HepG2 (cell line): ENCODE measurements at regions not wholly inside any gene's neighbourhood (a gene's known extent, or its start where the extent isn't known, plus 50 kb on each side); places are given as distances from the start of the nearest gene placed in this dataset.
A peak's percentile ranks its signal among the peaks of the same experiment; 100 is the strongest.

Source experiments
- EEA1 ChIP-seq: sonication (generic); formaldehyde crosslinking; IDR thresholded peaks from 2 replicates; pipeline ENCODE4 v1.5.1; 2020; ENCODE audit warnings: mild to moderate bottlenecking, missing genetic modification reagents, borderline replicate concordance
- NR3C1 ChIP-seq: sonication (generic); formaldehyde crosslinking; IDR thresholded peaks from 2 replicates; pipeline ENCODE4 v1.4.0; 2020; ENCODE audit warnings: missing genetic modification reagents
- REXO4 ChIP-seq: sonication (generic); formaldehyde crosslinking; IDR thresholded peaks from 2 replicates; pipeline ENCODE4 v1.8.0; 2022; ENCODE audit warnings: missing genetic modification reagents, mild to moderate bottlenecking, borderline replicate concordance
- SUZ12 ChIP-seq: fragments of 150-350 bp; IDR thresholded peaks from 2 replicates; pipeline ENCODE4 v1.6.1; 2014; ENCODE audit warnings: low read depth, low read length
- TBP ChIP-seq: sonication (generic); formaldehyde crosslinking; IDR thresholded peaks from 2 replicates; pipeline ENCODE4 v1.5.0; 2020; ENCODE audit warnings: missing genetic modification reagents
- ZNF224 ChIP-seq: sonication (generic); formaldehyde crosslinking; IDR thresholded peaks from 2 replicates; pipeline ENCODE4 v1.5.0; 2020; ENCODE audit warnings: mild to moderate bottlenecking, missing genetic modification reagents
- ZNF225 ChIP-seq: sonication (generic); formaldehyde crosslinking; IDR thresholded peaks from 2 replicates; pipeline ENCODE4 v1.4.0; 2020; ENCODE audit warnings: mild to moderate bottlenecking, missing genetic modification reagents
- ZNF232 ChIP-seq: sonication (generic); formaldehyde crosslinking; IDR thresholded peaks from 2 replicates; pipeline ENCODE4 v1.4.0; 2020; ENCODE audit warnings: missing genetic modification reagents, borderline replicate concordance
- ZNF329 ChIP-seq: sonication (generic); formaldehyde crosslinking; IDR thresholded peaks from 2 replicates; pipeline ENCODE4 v1.9.0; 2021; ENCODE audit warnings: low read depth, mild to moderate bottlenecking, missing genetic modification reagents
- ZNF331 ChIP-seq: sonication (generic); formaldehyde crosslinking; IDR thresholded peaks from 2 replicates; pipeline ENCODE4 v1.4.0; 2020; ENCODE audit warnings: missing genetic modification reagents
- ZNF468 ChIP-seq: sonication (generic); formaldehyde crosslinking; IDR thresholded peaks from 2 replicates; pipeline ENCODE4 v1.8.0; 2022; ENCODE audit warnings: mild to moderate bottlenecking, moderate library complexity, missing genetic modification reagents
- ZNF747 ChIP-seq: sonication (generic); formaldehyde crosslinking; IDR thresholded peaks from 2 replicates; pipeline ENCODE4 v1.8.1; 2023; ENCODE audit warnings: missing genetic modification reagents, mild to moderate bottlenecking, borderline replicate concordance
- ZNF780A ChIP-seq: sonication (generic); formaldehyde crosslinking; IDR thresholded peaks from 2 replicates; pipeline ENCODE4 v1.8.0; 2022; ENCODE audit warnings: mild to moderate bottlenecking, missing genetic modification reagents, moderate library complexity
- TF ChIP-seq, protein P1 (sequence below): sonication (generic); formaldehyde crosslinking; IDR thresholded peaks from 2 replicates; pipeline ENCODE4 v1.4.0; 2020; ENCODE audit warnings: low read depth, mild to moderate bottlenecking, missing genetic modification reagents
- TF ChIP-seq, protein P2 (sequence below): IDR thresholded peaks from 2 replicates; pipeline ENCODE4 v1.6.1; 2016; ENCODE audit warnings: mild to moderate bottlenecking, missing biosample characterization, missing genetic modification reagents
- TF ChIP-seq, protein P3 (sequence below): sonication (generic); formaldehyde crosslinking; IDR thresholded peaks from 2 replicates; pipeline ENCODE4 v1.5.0; 2020; ENCODE audit warnings: missing genetic modification reagents
- TF ChIP-seq, protein P4 (sequence below): sonication (generic); formaldehyde crosslinking; IDR thresholded peaks from 2 replicates; pipeline ENCODE4 v1.4.0; 2020; ENCODE audit warnings: missing genetic modification reagents, mild to moderate bottlenecking, borderline replicate concordance
- TF ChIP-seq, protein P5 (sequence below): sonication (generic); formaldehyde crosslinking; IDR thresholded peaks from 2 replicates; pipeline ENCODE4 v1.5.1; 2020; ENCODE audit warnings: missing genetic modification reagents, mild to moderate bottlenecking, borderline replicate concordance

DNA sequence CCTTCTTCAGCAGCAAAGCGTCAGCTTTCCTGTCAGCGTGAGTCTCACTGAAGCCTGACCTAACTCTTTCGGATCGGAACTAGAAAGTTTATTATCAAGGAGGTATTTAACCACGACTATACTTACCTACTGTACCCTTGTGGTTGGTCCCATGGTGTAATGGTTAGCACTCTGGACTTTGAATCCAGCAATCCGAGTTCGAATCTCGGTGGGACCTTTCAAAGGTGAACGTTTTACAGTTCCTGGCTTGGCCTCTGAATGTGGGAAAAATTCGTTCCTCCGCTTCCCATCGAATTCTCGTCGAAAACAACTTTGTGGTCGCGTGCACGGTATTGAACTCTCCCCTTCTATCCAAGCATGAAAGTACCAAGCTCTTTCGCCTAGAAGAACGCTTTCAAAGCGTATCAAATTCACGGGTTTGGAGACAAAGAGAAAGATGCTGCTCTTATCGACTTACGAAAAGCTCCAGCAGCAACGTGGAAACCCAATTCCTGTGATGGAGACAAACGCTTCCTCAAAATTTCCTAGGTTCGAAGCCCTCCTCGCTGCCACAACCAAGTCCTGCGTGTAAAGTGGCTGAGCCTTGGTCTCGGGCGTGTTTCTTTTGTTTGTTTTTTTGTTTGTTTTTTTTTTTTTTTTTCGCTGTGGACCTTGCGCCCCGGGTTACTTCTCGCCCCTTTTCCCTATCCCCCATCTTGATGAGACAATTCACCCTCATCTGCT, 63.7 kb downstream of the GPX5 start (continued):
- TF ChIP-seq ZNF780A (CRISPR knock-in tag) (no peak), SUZ12 (no peak), ZNF225 (CRISPR knock-in tag) (no peak), ZNF468 (CRISPR knock-in tag) (no peak), ZNF224 (CRISPR knock-in tag) (no peak), ZNF331 (CRISPR knock-in tag) (peak; percentile 98), TBP (CRISPR knock-in tag) (no peak), ZNF329 (CRISPR knock-in tag) (no peak), NR3C1 (no peak), EEA1 (CRISPR knock-in tag) (peak; percentile 64; the same call in 1 of the 2 replicates), ZNF747 (CRISPR knock-in tag) (peak; percentile 86; the same call in 1 of the 2 replicates), REXO4 (CRISPR knock-in tag) (no peak), ZNF232 (CRISPR knock-in tag) (peak; percentile 68)
- TF ChIP-seq, protein P1, sequence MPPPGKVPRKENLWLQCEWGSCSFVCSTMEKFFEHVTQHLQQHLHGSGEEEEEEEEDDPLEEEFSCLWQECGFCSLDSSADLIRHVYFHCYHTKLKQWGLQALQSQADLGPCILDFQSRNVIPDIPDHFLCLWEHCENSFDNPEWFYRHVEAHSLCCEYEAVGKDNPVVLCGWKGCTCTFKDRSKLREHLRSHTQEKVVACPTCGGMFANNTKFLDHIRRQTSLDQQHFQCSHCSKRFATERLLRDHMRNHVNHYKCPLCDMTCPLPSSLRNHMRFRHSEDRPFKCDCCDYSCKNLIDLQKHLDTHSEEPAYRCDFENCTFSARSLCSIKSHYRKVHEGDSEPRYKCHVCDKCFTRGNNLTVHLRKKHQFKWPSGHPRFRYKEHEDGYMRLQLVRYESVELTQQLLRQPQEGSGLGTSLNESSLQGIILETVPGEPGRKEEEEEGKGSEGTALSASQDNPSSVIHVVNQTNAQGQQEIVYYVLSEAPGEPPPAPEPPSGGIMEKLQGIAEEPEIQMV (CRISPR knock-in tag), result 0 out of 2 replicates have a peak, but pooled peaks have one; percentile 22
- TF ChIP-seq, protein P2, sequence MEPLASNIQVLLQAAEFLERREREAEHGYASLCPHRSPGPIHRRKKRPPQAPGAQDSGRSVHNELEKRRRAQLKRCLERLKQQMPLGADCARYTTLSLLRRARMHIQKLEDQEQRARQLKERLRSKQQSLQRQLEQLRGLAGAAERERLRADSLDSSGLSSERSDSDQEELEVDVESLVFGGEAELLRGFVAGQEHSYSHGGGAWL (CRISPR knock-in tag), result no peak
- TF ChIP-seq, protein P3, sequence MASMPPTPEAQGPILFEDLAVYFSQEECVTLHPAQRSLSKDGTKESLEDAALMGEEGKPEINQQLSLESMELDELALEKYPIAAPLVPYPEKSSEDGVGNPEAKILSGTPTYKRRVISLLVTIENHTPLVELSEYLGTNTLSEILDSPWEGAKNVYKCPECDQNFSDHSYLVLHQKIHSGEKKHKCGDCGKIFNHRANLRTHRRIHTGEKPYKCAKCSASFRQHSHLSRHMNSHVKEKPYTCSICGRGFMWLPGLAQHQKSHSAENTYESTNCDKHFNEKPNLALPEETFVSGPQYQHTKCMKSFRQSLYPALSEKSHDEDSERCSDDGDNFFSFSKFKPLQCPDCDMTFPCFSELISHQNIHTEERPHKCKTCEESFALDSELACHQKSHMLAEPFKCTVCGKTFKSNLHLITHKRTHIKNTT (CRISPR knock-in tag), result no peak
- TF ChIP-seq, protein P4, sequence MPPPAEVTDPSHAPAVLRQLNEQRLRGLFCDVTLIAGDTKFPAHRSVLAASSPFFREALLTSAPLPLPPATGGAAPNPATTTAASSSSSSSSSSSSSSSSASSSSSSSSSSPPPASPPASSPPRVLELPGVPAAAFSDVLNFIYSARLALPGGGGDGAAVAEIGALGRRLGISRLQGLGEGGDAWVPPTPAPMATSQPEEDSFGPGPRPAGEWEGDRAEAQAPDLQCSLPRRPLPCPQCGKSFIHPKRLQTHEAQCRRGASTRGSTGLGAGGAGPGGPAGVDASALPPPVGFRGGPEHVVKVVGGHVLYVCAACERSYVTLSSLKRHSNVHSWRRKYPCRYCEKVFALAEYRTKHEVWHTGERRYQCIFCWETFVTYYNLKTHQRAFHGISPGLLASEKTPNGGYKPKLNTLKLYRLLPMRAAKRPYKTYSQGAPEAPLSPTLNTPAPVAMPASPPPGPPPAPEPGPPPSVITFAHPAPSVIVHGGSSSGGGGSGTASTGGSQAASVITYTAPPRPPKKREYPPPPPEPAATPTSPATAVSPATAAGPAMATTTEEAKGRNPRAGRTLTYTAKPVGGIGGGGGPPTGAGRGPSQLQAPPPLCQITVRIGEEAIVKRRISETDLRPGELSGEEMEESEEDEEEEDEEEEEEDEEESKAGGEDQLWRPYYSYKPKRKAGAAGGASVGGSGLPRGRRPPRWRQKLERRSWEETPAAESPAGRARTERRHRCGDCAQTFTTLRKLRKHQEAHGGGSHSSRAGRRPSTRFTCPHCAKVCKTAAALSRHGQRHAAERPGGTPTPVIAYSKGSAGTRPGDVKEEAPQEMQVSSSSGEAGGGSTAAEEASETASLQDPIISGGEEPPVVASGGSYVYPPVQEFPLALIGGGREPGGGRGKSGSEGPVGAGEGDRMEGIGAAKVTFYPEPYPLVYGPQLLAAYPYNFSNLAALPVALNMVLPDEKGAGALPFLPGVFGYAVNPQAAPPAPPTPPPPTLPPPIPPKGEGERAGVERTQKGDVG (CRISPR knock-in tag), result no peak
- TF ChIP-seq, protein P5, sequence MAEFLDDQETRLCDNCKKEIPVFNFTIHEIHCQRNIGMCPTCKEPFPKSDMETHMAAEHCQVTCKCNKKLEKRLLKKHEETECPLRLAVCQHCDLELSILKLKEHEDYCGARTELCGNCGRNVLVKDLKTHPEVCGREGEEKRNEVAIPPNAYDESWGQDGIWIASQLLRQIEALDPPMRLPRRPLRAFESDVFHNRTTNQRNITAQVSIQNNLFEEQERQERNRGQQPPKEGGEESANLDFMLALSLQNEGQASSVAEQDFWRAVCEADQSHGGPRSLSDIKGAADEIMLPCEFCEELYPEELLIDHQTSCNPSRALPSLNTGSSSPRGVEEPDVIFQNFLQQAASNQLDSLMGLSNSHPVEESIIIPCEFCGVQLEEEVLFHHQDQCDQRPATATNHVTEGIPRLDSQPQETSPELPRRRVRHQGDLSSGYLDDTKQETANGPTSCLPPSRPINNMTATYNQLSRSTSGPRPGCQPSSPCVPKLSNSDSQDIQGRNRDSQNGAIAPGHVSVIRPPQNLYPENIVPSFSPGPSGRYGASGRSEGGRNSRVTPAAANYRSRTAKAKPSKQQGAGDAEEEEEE (CRISPR knock-in tag), result peak; percentile 81; the same call in 1 of the 2 replicates
